AG10803 (cell line): ENCODE measurements at regions not wholly inside any gene's neighbourhood (a gene's known extent, or its start where the extent isn't known, plus 50 kb on each side); places are given as distances from the start of the nearest gene placed in this dataset.
"Not testable (repeated sequence)": the region's sequence is repeated elsewhere in the genome, so short reads cannot be mapped to it uniquely, and the experiment has no call there.

Experiments used
- DNase-seq: peaks from one replicate; pipeline ENCODE4 v3.0.0; 2010; ENCODE audit warnings: low read depth
- H3K4me3 ChIP-seq: 2 replicates; pipeline ENCODE4 v1.5.1; 2011; ENCODE audit warnings: mild to moderate bottlenecking, low read length, control low read depth
- TF ChIP-seq, protein P1 (sequence below): conservative IDR thresholded peaks from 2 replicates; pipeline ENCODE4 v1.5.1; 2011; ENCODE audit warnings: mild to moderate bottlenecking, low read length, control low read depth, inconsistent platforms

DNA sequence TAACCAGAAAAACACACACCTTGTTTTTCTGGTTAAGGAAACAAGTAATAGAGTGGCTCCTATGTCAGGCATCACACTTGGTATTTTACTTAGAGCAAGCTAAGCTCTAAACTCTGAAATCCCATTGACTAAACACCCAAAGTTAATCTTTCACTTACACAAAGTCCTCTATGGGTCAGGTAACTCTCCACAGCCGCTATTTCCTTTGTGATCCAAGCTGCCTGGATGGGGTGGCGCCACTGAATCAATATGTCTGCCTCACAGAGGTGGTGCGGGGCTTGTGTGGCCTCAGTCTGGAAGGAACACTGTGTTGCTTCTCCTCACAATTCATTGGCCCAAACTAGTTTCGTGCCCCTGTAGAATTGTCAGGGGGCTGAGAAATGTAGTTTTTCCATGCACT, 160.0 kb upstream of the E2F7 start:
- no peak overlapping the region for H3K4me3 ChIP-seq
- no peak for DNase-seq
- TF ChIP-seq, protein P1, sequence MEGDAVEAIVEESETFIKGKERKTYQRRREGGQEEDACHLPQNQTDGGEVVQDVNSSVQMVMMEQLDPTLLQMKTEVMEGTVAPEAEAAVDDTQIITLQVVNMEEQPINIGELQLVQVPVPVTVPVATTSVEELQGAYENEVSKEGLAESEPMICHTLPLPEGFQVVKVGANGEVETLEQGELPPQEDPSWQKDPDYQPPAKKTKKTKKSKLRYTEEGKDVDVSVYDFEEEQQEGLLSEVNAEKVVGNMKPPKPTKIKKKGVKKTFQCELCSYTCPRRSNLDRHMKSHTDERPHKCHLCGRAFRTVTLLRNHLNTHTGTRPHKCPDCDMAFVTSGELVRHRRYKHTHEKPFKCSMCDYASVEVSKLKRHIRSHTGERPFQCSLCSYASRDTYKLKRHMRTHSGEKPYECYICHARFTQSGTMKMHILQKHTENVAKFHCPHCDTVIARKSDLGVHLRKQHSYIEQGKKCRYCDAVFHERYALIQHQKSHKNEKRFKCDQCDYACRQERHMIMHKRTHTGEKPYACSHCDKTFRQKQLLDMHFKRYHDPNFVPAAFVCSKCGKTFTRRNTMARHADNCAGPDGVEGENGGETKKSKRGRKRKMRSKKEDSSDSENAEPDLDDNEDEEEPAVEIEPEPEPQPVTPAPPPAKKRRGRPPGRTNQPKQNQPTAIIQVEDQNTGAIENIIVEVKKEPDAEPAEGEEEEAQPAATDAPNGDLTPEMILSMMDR: no peak

DNA sequence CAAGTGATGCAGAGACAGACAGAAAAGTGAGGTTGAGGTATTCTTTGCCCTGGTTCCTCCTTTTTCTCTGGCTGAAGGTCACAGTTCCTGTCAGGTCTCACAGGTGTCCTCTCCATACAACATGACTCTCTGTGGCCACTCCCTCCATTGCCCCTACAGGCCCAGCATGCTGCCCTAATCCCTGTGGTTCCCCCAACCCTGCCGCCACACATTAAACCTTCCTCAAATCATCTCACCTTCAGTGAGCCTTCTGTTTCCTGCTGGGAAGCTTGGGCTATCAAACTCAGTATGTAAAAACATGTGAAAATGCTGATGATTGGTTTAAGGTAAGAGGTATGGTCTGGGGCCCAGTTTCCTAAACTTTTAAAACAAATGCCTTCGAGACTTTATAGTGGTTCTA, 159.0 kb upstream of the E2F7 start:
- TF ChIP-seq, protein P1: no peak
- H3K4me3 ChIP-seq: no peak overlapping the region
- no peak for DNase-seq

DNA sequence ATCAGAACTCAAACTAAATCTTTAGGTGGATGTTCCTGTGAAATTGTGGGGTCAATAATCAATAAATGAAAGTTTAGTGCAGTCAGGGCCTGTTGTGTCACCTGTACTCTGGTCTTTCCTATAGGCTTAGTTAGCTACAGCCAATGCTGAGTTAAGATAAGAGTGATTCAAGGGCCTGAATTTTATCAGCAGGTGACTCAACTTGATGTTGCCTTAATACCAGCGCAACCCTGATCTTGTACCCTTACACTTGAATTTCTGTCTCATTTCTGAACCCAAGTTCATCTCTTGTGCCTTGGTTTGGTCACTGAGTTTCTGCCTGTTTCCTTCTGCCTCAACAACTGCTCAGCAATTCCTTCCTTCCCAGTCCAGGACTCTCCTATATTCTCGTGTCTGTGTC, 157.0 kb upstream of the E2F7 start:
- TF ChIP-seq, protein P1: no peak
- DNase-seq: no peak
- no peak overlapping the region for H3K4me3 ChIP-seq

DNA sequence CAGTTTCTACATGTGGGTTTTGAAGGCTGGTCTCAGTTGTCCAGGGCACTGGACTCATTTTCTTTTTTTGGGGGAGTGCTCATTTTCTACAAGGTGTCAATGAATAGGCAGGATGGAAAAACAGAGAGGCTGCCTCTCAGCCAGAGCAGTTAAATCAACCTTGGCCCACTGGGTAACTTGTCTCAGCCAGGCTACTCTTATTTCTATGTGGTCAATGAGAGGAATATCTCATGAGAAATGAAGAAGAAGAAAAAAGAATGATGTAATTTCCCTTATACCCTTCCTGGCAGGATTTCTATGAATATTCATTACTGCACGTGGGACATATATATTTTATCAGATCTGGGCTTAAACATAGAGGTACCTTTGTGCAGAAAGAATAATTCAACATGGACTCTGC, 155.2 kb upstream of the E2F7 start:
- no peak for DNase-seq
- TF ChIP-seq, protein P1: no peak
- H3K4me3 ChIP-seq: no peak overlapping the region

DNA sequence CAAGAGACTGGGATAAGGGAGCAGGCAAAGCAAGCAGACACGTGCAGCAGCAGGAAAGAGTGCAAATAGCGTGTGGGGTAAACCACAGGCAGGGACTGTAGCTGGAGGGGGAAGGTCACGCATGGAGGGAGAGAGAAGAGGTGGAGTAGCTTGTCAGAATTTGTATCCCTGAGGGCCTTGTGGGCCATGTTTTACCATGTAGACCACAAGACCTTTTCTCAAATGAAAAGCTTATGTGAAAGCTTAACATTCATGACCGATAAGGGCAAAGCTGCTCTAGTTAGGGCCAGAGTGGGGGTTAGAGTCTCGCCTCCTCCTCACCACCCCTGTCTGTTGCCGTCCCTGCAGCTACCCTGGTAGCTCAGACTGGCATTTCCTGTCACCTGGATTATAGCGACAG, 152.9 kb upstream of the E2F7 start:
- TF ChIP-seq, protein P1: no peak
- DNase-seq: no peak
- no peak overlapping the region for H3K4me3 ChIP-seq

DNA sequence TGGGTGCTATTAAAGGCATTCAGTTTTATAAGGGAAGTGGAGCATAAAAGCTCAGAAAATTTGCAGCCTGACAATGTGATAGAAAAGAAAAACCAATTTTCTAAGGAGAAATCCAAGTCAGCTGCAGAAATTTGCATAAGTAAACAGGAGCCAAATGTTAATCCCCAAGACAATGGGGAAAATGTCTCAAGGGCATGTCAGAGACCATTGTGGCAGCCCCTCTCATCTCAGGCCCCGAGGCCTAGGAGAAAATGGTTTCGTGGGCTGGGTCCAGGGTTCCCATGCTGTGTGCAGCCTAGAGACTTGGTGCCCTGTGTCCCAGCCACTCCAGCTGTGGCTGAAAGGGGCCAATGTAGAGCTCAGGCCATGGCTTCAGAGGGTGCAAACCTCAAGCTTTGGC, 150.8 kb upstream of the E2F7 start:
- not testable (repeated sequence) for H3K4me3 ChIP-seq, DNase-seq

DNA sequence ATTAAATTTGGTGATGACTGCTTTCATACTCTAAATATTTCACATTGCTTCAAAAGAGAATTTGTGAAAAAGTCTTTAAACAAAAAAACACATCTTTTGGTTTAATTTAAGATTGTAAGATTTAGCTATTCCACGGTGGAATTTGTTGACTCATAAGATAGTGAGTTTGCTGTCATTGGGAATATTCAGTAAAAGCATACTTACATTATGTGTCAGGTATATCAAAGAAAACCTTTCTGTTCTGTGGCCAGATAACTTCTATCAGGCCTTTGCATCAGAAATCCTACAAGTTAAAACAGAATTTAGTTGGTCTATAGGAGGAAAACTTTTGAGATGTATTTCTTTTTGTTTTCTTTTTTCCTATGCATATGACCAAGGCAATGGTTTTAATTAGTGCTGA, 148.8 kb upstream of the E2F7 start:
- TF ChIP-seq, protein P1: no peak

DNA sequence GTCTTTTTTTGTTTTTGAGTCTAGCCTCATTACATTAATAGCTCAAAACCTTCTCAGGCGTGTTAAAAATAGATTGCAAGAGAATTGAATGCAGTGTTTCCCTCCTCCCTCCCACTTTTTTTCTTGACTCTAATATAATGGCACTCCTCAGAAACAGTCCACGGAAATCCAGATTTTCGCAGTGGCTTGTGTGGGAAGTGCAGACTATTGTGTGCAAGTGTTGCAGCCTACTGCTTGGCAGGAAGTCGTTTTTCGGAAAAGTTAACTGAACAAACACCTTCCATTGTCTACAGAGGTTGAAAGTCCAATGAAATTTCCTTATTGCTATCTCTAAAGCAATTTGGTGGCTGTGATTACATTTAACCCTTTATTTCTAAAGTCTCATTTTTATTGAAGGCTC, 147.9 kb upstream of the E2F7 start:
- TF ChIP-seq, protein P1: no peak
- DNase-seq: no peak
- no peak overlapping the region for H3K4me3 ChIP-seq

More for the DNA sequence above, 148.8 kb upstream of the E2F7 start:
- DNase-seq: peak; percentile 72
- no peak overlapping the region for H3K4me3 ChIP-seq
